ENCODE measurements at regions not wholly inside any gene's neighbourhood (a gene's known extent, or its start where the extent isn't known, plus 50 kb on each side); places are given as distances from the start of the nearest gene placed in this dataset.
A peak's percentile ranks its signal among the peaks of the same experiment; 100 is the strongest.

- TF ChIP-seq ZBTB17 (tag by site-specific recombination; IDR thresholded peaks at IDR 0.05): no peak
- no peak for TF ChIP-seq SETDB1 (IDR thresholded peaks at IDR 0.05; ENCODE audit: insufficient read length, low read length)
- TF ChIP-seq KLF10 (tag by site-specific recombination; IDR thresholded peaks at IDR 0.05): no peak
- no peak for TF ChIP-seq ZNF561 (tag by site-specific recombination; IDR thresholded peaks at IDR 0.05; ENCODE audit: borderline replicate concordance)
- no peak for TF ChIP-seq ZNF426 (tag by site-specific recombination; IDR thresholded peaks at IDR 0.05)
- no peak for TF ChIP-seq ZNF624 (tag by site-specific recombination; IDR thresholded peaks at IDR 0.05)
- TF ChIP-seq ZIC2 (tag by site-specific recombination; IDR thresholded peaks at IDR 0.05): no peak; the same call in 1 of the 2 replicates
- TF ChIP-seq ZNF670 (tag by site-specific recombination; IDR thresholded peaks at IDR 0.05; ENCODE audit: low read depth): no peak
- no peak for TF ChIP-seq ZNF654 (tag by site-specific recombination; IDR thresholded peaks at IDR 0.05; ENCODE audit: low read depth)
- TF ChIP-seq ZNF214 (tag by site-specific recombination; IDR thresholded peaks at IDR 0.05; ENCODE audit: borderline replicate concordance): no peak
- TF ChIP-seq ZNF280C (tag by site-specific recombination; IDR thresholded peaks at IDR 0.05): no peak
- no peak for TF ChIP-seq OSR2 (tag by site-specific recombination; IDR thresholded peaks at IDR 0.05)
- no peak for TF ChIP-seq ZNF311 (tag by site-specific recombination; IDR thresholded peaks at IDR 0.05; ENCODE audit: borderline replicate concordance)
- TF ChIP-seq, protein P1, sequence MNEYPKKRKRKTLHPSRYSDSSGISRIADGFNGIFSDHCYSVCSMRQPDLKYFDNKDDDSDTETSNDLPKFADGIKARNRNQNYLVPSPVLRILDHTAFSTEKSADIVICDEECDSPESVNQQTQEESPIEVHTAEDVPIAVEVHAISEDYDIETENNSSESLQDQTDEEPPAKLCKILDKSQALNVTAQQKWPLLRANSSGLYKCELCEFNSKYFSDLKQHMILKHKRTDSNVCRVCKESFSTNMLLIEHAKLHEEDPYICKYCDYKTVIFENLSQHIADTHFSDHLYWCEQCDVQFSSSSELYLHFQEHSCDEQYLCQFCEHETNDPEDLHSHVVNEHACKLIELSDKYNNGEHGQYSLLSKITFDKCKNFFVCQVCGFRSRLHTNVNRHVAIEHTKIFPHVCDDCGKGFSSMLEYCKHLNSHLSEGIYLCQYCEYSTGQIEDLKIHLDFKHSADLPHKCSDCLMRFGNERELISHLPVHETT (tag by site-specific recombination; IDR thresholded peaks at IDR 0.05): no peak
- TF ChIP-seq, protein P2, sequence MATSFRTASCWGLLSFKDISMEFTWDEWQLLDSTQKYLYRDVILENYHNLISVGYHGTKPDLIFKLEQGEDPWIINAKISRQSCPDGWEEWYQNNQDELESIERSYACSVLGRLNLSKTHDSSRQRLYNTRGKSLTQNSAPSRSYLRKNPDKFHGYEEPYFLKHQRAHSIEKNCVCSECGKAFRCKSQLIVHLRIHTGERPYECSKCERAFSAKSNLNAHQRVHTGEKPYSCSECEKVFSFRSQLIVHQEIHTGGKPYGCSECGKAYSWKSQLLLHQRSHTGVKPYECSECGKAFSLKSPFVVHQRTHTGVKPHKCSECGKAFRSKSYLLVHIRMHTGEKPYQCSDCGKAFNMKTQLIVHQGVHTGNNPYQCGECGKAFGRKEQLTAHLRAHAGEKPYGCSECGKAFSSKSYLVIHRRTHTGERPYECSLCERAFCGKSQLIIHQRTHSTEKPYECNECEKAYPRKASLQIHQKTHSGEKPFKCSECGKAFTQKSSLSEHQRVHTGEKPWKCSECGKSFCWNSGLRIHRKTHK (tag by site-specific recombination; IDR thresholded peaks at IDR 0.05): no peak
- TF ChIP-seq, protein P3, sequence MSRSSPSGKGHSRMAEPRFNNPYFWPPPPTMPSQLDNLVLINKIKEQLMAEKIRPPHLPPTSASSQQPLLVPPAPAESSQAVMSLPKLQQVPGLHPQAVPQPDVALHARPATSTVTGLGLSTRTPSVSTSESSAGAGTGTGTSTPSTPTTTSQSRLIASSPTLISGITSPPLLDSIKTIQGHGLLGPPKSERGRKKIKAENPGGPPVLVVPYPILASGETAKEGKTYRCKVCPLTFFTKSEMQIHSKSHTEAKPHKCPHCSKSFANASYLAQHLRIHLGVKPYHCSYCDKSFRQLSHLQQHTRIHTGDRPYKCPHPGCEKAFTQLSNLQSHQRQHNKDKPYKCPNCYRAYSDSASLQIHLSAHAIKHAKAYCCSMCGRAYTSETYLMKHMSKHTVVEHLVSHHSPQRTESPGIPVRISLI (tag by site-specific recombination; IDR thresholded peaks at IDR 0.05): no peak
- TF ChIP-seq, protein P4, sequence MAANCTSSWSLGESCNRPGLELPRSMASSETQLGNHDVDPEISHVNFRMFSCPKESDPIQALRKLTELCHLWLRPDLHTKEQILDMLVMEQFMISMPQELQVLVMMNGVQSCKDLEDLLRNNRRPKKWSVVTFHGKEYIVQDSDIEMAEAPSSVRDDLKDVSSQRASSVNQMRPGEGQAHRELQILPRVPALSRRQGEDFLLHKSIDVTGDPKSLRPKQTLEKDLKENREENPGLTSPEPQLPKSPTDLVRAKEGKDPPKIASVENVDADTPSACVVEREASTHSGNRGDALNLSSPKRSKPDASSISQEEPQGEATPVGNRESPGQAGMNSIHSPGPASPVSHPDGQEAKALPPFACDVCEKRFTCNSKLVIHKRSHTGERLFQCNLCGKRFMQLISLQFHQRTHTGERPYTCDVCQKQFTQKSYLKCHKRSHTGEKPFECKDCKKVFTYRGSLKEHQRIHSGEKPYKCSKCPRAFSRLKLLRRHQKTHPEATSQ (tag by site-specific recombination; IDR thresholded peaks at IDR 0.05): no peak
- peak; percentile 37; the same call in 1 of the 2 replicates for TF ChIP-seq ZFHX2 (tag by site-specific recombination; conservative IDR thresholded peaks at IDR 0.05)
- no peak for TF ChIP-seq ZSCAN30 (tag by site-specific recombination; IDR thresholded peaks at IDR 0.05)
- TF ChIP-seq ZNF398 (tag by site-specific recombination; IDR thresholded peaks at IDR 0.05): 0 out of 2 replicates have a peak, but pooled peaks have one; percentile 7
- TF ChIP-seq ZNF354C (tag by site-specific recombination; IDR thresholded peaks at IDR 0.05; ENCODE audit: borderline replicate concordance, low read depth): no peak
- TF ChIP-seq ZNF335 (tag by site-specific recombination; conservative IDR thresholded peaks at IDR 0.05): no peak
- TF ChIP-seq ZNF138 (tag by site-specific recombination; IDR thresholded peaks at IDR 0.05; ENCODE audit: borderline replicate concordance): no peak
- TF ChIP-seq ZNF621 (tag by site-specific recombination; IDR thresholded peaks at IDR 0.05): no peak
- no peak for TF ChIP-seq ZNF23 (tag by site-specific recombination; IDR thresholded peaks at IDR 0.05; ENCODE audit: borderline replicate concordance)
- no peak for TF ChIP-seq HOXC10 (CRISPR knock-in tag; IDR thresholded peaks at IDR 0.05)
- no peak for TF ChIP-seq REPIN1 (tag by site-specific recombination; IDR thresholded peaks at IDR 0.05; ENCODE audit: low read depth)
- no peak for TF ChIP-seq ZNF549 (tag by site-specific recombination; IDR thresholded peaks at IDR 0.05)
- no peak for TF ChIP-seq ZNF677 (tag by site-specific recombination; IDR thresholded peaks at IDR 0.05)
- no peak for TF ChIP-seq ZNF660 (tag by site-specific recombination; IDR thresholded peaks at IDR 0.05)
- 0 out of 2 replicates have a peak, but pooled peaks have one; percentile 26 for TF ChIP-seq GLI4 (tag by site-specific recombination; IDR thresholded peaks at IDR 0.05)
- TF ChIP-seq MYNN (tag by site-specific recombination; IDR thresholded peaks at IDR 0.05; ENCODE audit: borderline replicate concordance): no peak
Observed at GRCh38 chr6:11427091-11427722, 110.3 kb upstream of the TMEM170B start (continued).
